NT2/D1 (cell line): ENCODE measurements at regions not wholly inside any gene's neighbourhood (a gene's known extent, or its start where the extent isn't known, plus 50 kb on each side); places are given as distances from the start of the nearest gene placed in this dataset.

Experiments used
- DNase-seq: peaks from one replicate; pipeline ENCODE4 v3.0.0-alpha.2; 2011; ENCODE audit warnings: low read depth, low spot score
- H3K27me3 ChIP-seq: 2 replicates; pipeline ENCODE4 v1.6.0; 2011; ENCODE audit warnings: mild to moderate bottlenecking; ENCODE audit not compliant: insufficient read length, insufficient read depth
- H3K36me3 ChIP-seq: 2 replicates; pipeline ENCODE4 v1.6.1; 2011; ENCODE audit warnings: mild to moderate bottlenecking, low read length, mixed read lengths; ENCODE audit not compliant: insufficient read depth, insufficient read length
- H3K4me1 ChIP-seq: 2 replicates; pipeline ENCODE4 v1.5.1; 2011; ENCODE audit not compliant: insufficient read depth, insufficient read length
- H3K4me3 ChIP-seq: 2 replicates; pipeline ENCODE4 v1.5.1; 2011; ENCODE audit warnings: low read depth; ENCODE audit not compliant: insufficient read length
- H3K9ac ChIP-seq: 2 replicates; pipeline ENCODE4 v1.6.0; 2011; ENCODE audit warnings: low read depth; ENCODE audit not compliant: insufficient read length
- H3K9me3 ChIP-seq: 2 replicates; pipeline ENCODE4 v1.5.1; 2011; ENCODE audit warnings: mild to moderate bottlenecking, low read length; ENCODE audit not compliant: insufficient read depth
- SUZ12 ChIP-seq: IDR thresholded peaks from 2 replicates; pipeline ENCODE4 v1.6.1; 2011; ENCODE audit not compliant: insufficient read length, insufficient read depth; ENCODE audit errors: extremely low read depth
- YY1 ChIP-seq: IDR thresholded peaks from 2 replicates; pipeline ENCODE4 v1.6.1; 2011; ENCODE audit not compliant: insufficient read length, insufficient read depth
- ZNF274 ChIP-seq: IDR thresholded peaks from 2 replicates; pipeline ENCODE4 v1.6.1; 2011; ENCODE audit warnings: mild to moderate bottlenecking, low read depth, low read length

DNA sequence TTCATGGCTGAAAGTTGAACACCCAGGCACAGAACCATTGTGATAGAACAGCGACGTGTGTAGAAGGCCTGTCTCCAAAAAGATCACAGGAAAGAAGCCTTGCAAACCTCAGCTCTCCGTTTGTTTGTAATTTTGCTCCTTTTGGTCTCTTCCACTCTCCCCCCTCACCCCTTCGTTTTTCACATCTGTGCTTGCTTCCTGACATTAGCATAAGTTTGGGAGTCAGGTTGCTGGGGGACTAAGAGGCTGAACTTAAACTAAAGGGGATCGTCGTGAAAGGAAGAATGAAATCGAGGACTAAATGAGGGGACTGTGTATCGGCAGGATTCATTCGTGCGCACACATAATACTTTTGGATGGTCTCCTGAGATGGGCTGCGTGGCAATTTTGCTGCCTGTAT, 200.6 kb downstream of the BCAT1 start:
- Histone ChIP-seq H3K36me3 (no peaks in the 10 kb centered on the region), H3K4me1 (no peaks in the 10 kb centered on the region), H3K9ac (no peak overlapping the region)

DNA sequence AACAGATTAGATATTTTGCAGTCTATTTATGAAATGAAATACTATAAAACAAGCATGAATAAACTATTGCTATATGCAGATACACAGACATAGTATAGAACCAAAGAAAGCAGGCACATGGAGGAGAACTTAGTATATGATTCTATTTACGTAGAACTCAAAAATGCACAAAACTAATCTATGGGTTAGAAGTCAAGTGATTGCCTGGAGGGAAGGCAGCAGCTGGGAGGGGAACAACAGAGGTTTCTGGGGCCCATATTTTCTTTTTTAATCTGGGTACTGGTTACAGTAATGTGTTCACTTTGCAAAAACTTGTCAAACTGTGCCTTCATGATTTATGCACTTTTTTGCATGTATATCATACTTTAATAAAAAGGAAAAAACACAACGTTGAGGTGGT, 202.0 kb downstream of the BCAT1 start:
- Histone ChIP-seq H3K9me3 (no peaks in the 10 kb centered on the region), H3K9ac (no peak overlapping the region), H3K36me3 (no peaks in the 10 kb centered on the region), H3K4me1 (peaks cover 3% of the 10 kb centered on the region), H3K4me3 (no peak overlapping the region), H3K27me3 (no peaks in the 10 kb centered on the region)
- no peak for DNase-seq
- TF ChIP-seq YY1 (no peak), ZNF274 (no peak), SUZ12 (no peak)

More for the DNA sequence above, 200.6 kb downstream of the BCAT1 start:
- no peak for TF ChIP-seq ZNF274
- no peak for TF ChIP-seq YY1
- no peak for TF ChIP-seq SUZ12
- no peaks in the 10 kb centered on the region for H3K27me3 ChIP-seq
- DNase-seq, result peak; percentile 57
- no peaks in the 10 kb centered on the region for H3K9me3 ChIP-seq
- H3K4me3 ChIP-seq, result no peak overlapping the region

DNA sequence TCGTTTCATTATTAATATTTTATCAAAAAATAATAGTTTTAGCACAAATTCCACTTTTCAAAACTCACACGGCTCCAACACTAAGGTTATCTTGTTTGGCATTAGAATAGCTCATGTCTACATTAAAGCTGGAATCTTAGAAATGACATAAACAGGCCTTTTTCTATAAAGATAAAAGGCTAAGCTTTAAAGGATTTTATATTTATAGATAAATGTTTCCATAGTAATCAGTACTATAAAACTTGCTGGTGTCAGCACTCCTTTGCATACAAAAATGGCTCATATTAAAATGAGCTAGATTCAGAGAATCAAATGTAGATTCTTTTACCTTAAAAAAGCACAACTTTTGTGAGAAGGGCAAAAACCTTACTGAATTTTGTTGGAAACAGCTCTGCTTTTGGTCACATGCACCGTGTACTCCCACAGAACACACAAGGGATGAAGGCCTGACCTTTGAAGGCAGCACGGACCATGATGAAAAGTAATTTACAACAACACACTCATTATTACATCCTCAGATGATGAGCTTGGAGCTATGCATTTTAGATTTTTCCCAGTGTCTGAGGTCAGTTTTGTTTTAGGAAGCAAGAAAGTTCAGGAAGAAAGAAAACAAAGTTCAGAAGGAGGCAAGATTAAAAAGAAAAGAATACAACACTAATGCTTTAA, 202.8 kb downstream of the BCAT1 start:
- no peak overlapping the region for H3K9ac ChIP-seq
- TF ChIP-seq SUZ12, result no peak
- no peak for TF ChIP-seq YY1
- TF ChIP-seq ZNF274, result no peak
- no peaks in the 10 kb centered on the region for H3K9me3 ChIP-seq
- DNase-seq, result no peak
- no peaks in the 10 kb centered on the region for H3K36me3 ChIP-seq
- no peak overlapping the region for H3K4me3 ChIP-seq
- no peaks in the 10 kb centered on the region for H3K27me3 ChIP-seq
- peaks cover 3% of the 10 kb centered on the region for H3K4me1 ChIP-seq

GRCh38 chr12:24743941-24744793, 204.7 kb downstream of the BCAT1 start:
- Histone ChIP-seq H3K4me3 (no peak overlapping the region), H3K9me3 (no peaks in the 10 kb centered on the region), H3K9ac (no peak overlapping the region), H3K27me3 (no peaks in the 10 kb centered on the region), H3K4me1 (peaks cover 3% of the 10 kb centered on the region), H3K36me3 (no peaks in the 10 kb centered on the region)
- DNase-seq, result no peak
- no peak for TF ChIP-seq YY1
- TF ChIP-seq SUZ12, result no peak
- TF ChIP-seq ZNF274, result no peak

GRCh38 chr12:24742378-24742777, 206.5 kb downstream of the BCAT1 start:
- H3K4me1 ChIP-seq, result peaks cover 3% of the 10 kb centered on the region
- TF ChIP-seq YY1, result no peak
- no peak for TF ChIP-seq ZNF274
- no peak for TF ChIP-seq SUZ12
- no peak overlapping the region for H3K4me3 ChIP-seq
- no peaks in the 10 kb centered on the region for H3K36me3 ChIP-seq
- no peak overlapping the region for H3K9ac ChIP-seq
- no peak for DNase-seq
- no peaks in the 10 kb centered on the region for H3K27me3 ChIP-seq
- H3K9me3 ChIP-seq, result no peaks in the 10 kb centered on the region

GRCh38 chr12:24741216-24741615, 207.7 kb downstream of the BCAT1 start:
- H3K9ac ChIP-seq, result no peak overlapping the region
- H3K4me1 ChIP-seq, result peaks cover 3% of the 10 kb centered on the region
- TF ChIP-seq YY1 (no peak), SUZ12 (no peak), ZNF274 (no peak)
- H3K36me3 ChIP-seq, result no peaks in the 10 kb centered on the region
- no peaks in the 10 kb centered on the region for H3K9me3 ChIP-seq
- H3K4me3 ChIP-seq, result no peak overlapping the region
- no peak for DNase-seq
- H3K27me3 ChIP-seq, result no peaks in the 10 kb centered on the region

GRCh38 chr12:24739106-24739779, 209.7 kb downstream of the BCAT1 start:
- Histone ChIP-seq H3K36me3 (no peaks in the 10 kb centered on the region), H3K27me3 (no peaks in the 10 kb centered on the region), H3K9ac (no peak overlapping the region), H3K4me3 (no peak overlapping the region), H3K4me1 (peaks cover 3% of the 10 kb centered on the region), H3K9me3 (no peaks in the 10 kb centered on the region)
- no peak for TF ChIP-seq SUZ12
- TF ChIP-seq ZNF274, result no peak
- TF ChIP-seq YY1, result no peak
- no peak for DNase-seq
